Neuronal stem cell (in vitro differentiated cells): ENCODE measurements at regions not wholly inside any gene's neighbourhood (a gene's known extent, or its start where the extent isn't known, plus 50 kb on each side); places are given as distances from the start of the nearest gene placed in this dataset.

ENCODE experiments used
- DNase-seq: peaks from one replicate; pipeline ENCODE4 v3.0.0-alpha.2; 2013; ENCODE audit warnings: low spot score
- H2AFZ ChIP-seq: one replicate; pipeline ENCODE4 v1.6.1; 2013; ENCODE audit warnings: mild to moderate bottlenecking, low read length, inconsistent platforms
- H2AK5ac ChIP-seq: 2 replicates; pipeline ENCODE4 v1.6.1; 2013; ENCODE audit warnings: low read depth, mild to moderate bottlenecking, inconsistent platforms, low read length, moderate library complexity, mixed read lengths
- H2BK120ac ChIP-seq: 2 replicates; pipeline ENCODE4 v1.6.1; 2013; ENCODE audit warnings: low read depth, mild to moderate bottlenecking, inconsistent platforms, low read length, moderate library complexity, mixed read lengths
- H2BK12ac ChIP-seq: one replicate; pipeline ENCODE4 v1.6.1; 2013; ENCODE audit warnings: low read length, inconsistent platforms
- H2BK15ac ChIP-seq: 2 replicates; pipeline ENCODE4 v1.6.1; 2013; ENCODE audit warnings: mild to moderate bottlenecking, low read length, inconsistent platforms, mixed read lengths
- H2BK5ac ChIP-seq: one replicate; pipeline ENCODE4 v1.6.1; 2013; ENCODE audit warnings: inconsistent platforms, mild to moderate bottlenecking, low read length, moderate library complexity
- H3K14ac ChIP-seq: one replicate; pipeline ENCODE4 v1.6.1; 2013; ENCODE audit warnings: low read length, inconsistent platforms
- H3K18ac ChIP-seq: 2 replicates; pipeline ENCODE4 v1.6.1; 2013; ENCODE audit warnings: low read length, inconsistent platforms
- H3K23ac ChIP-seq: 2 replicates; pipeline ENCODE4 v1.6.1; 2013; ENCODE audit warnings: low read depth, mild to moderate bottlenecking, mixed read lengths, low read length, inconsistent platforms; ENCODE audit not compliant: poor library complexity
- H3K27ac ChIP-seq: replicated peaks from 3 replicates; pipeline ENCODE4 v1.5.1; 2013; ENCODE audit warnings: low read length, inconsistent platforms
- H3K27me3 ChIP-seq, 3 experiments: 2 replicates each; pipeline ENCODE4 v1.6.1; 2013; ENCODE audit warnings: low read length in 3 of 3, mild to moderate bottlenecking in 2 of 3, inconsistent platforms in 1 of 3, low read depth in 1 of 3, mixed read lengths in 1 of 3, moderate library complexity in 1 of 3; ENCODE audit not compliant: control insufficient read depth in 3 of 3, insufficient read depth in 3 of 3
- H3K36me3 ChIP-seq, 2 donors: replicated peaks in 1 of 2; 2 replicates each; pipeline ENCODE4 v1.6.1; 2013; ENCODE audit warnings: low read length in 2 of 2; ENCODE audit not compliant: control insufficient read depth in 2 of 2, insufficient read depth in 2 of 2
- H3K4ac ChIP-seq: 2 replicates; pipeline ENCODE4 v1.6.1; 2013; ENCODE audit warnings: inconsistent platforms, mild to moderate bottlenecking, low read length, moderate library complexity
- H3K4me1 ChIP-seq, 2 donors: 1 replicate in 1 of 2; 2 replicates in 1 of 2; pipeline ENCODE4 v1.6.1; 2013; ENCODE audit warnings: low read length in 2 of 2, low read depth in 1 of 2; ENCODE audit not compliant: control insufficient read depth in 2 of 2, insufficient read depth in 1 of 2
- H3K4me2 ChIP-seq: one replicate; pipeline ENCODE4 v1.6.1; 2013; ENCODE audit warnings: mild to moderate bottlenecking, low read length, inconsistent platforms; ENCODE audit not compliant: insufficient read depth, poor library complexity, severe bottlenecking
- H3K4me3 ChIP-seq, 2 donors: 2 replicates each; pipeline ENCODE4 v1.5.1; 2013; ENCODE audit warnings: low read length in 2 of 2, mild to moderate bottlenecking in 2 of 2, inconsistent platforms in 1 of 2, moderate library complexity in 1 of 2
- H3K79me1 ChIP-seq: one replicate; pipeline ENCODE4 v1.6.1; 2013; ENCODE audit warnings: low read depth, mild to moderate bottlenecking, inconsistent platforms, low read length, moderate library complexity
- H3K9ac ChIP-seq: one replicate; pipeline ENCODE4 v1.6.1; 2013; ENCODE audit warnings: mild to moderate bottlenecking, low read depth, low read length, inconsistent platforms; ENCODE audit not compliant: poor library complexity
- H3K9me3 ChIP-seq, 2 donors: replicated peaks in 1 of 2; 2 replicates each; pipeline versions ENCODE3 to v1.6.1; 2013; ENCODE audit warnings: low read length in 2 of 2, mild to moderate bottlenecking in 2 of 2, inconsistent platforms in 1 of 2, low read depth in 1 of 2, mixed read lengths in 1 of 2, moderate library complexity in 1 of 2; ENCODE audit not compliant: control insufficient read depth in 2 of 2, insufficient read depth in 1 of 2
- H4K8ac ChIP-seq: one replicate; pipeline ENCODE4 v1.6.1; 2013; ENCODE audit warnings: low read depth, mild to moderate bottlenecking, inconsistent platforms, low read length, moderate library complexity
- H4K91ac ChIP-seq: one replicate; pipeline ENCODE4 v1.6.1; 2013; ENCODE audit warnings: low read length, low read depth, mild to moderate bottlenecking, inconsistent platforms; ENCODE audit not compliant: poor library complexity
- WGBS, 2 donors: extraction: QIAGEN DNeasy Blood & Tissue Kit; methylation state at CpG; one replicate each; pipeline ENCODE4 v1.1.7; 2013; ENCODE audit warnings: missing lambda C conversion rate in 2 of 2, mixed read lengths in 1 of 2; ENCODE audit not compliant: insufficient read length in 2 of 2, insufficient replicate concordance in 1 of 2; ENCODE audit errors: extremely low coverage in 2 of 2; 5-methylcytosine and 5-hydroxymethylcytosine counted together

- WGBS, 2 donors, result no CpG with 5 or more reads among the region's 5 CpGs
- H3K9me3 ChIP-seq, result no peaks in the 10 kb centered on the region
Measured at GRCh38 chr5:152676196-152676595, 271.1 kb upstream of the NMUR2 start.

DNA sequence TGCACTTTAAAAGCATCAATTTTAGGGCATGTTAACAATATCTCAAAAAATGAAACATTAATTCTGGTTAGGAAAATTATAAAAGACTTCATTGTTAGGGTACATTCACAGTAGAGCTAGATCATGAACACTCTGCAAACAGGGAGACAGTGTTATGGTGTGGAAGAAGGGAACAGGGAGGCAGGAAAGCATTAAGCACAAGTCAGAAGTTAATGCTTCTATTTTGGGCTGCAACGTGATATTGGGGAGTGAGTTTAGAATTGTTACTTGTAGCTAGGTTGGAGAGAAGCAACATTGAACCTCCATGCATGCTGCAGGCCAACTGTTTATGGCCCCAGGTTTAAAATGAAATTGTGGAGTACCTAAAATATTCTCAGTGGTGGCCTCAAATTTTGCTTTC, 278.1 kb upstream of the NMUR2 start:
- no peaks in the 10 kb centered on the region for H3K79me1 ChIP-seq
- no CpG with 5 or more reads among the region's 1 CpG for WGBS, 2 donors
- DNase-seq, result no peak
- no peak overlapping the region for H2AFZ ChIP-seq
- H2BK120ac ChIP-seq, result no peak overlapping the region
- no peak overlapping the region for H3K4me3 ChIP-seq
- no peak overlapping the region for H3K14ac ChIP-seq
- no peak overlapping the region for H2BK15ac ChIP-seq
- H2BK5ac ChIP-seq, result no peak overlapping the region
- peaks cover 7 to 8% of the 10 kb centered on the region in 2 donors for H3K9me3 ChIP-seq
- no peak overlapping the region for H3K9ac ChIP-seq
- no peaks in the 10 kb centered on the region for H3K4me1 ChIP-seq
- no peaks in the 10 kb centered on the region for H3K36me3 ChIP-seq
- no peak overlapping the region for H3K18ac ChIP-seq
- H3K4me2 ChIP-seq, result no peak overlapping the region
- no peaks in the 10 kb centered on the region for H3K27me3 ChIP-seq
- no peak overlapping the region for H3K4ac ChIP-seq
- H2BK12ac ChIP-seq, result no peak overlapping the region
- no peak overlapping the region for H4K91ac ChIP-seq
- no peak overlapping the region for H3K27ac ChIP-seq
- H2AK5ac ChIP-seq, result no peak overlapping the region
- no peak overlapping the region for H4K8ac ChIP-seq
- H3K23ac ChIP-seq, result no peak overlapping the region

More at GRCh38 chr5:152676196-152676595, 271.1 kb upstream of the NMUR2 start:
- H2BK5ac ChIP-seq, result no peak overlapping the region
- H4K91ac ChIP-seq, result no peak overlapping the region
- no peak overlapping the region for H4K8ac ChIP-seq
- no peak overlapping the region for H2AK5ac ChIP-seq
- no peaks in the 10 kb centered on the region for H3K4me1 ChIP-seq
- no peak overlapping the region for H3K4ac ChIP-seq
- no peak overlapping the region for H3K14ac ChIP-seq
- H2AFZ ChIP-seq, result no peak overlapping the region
- H2BK12ac ChIP-seq, result no peak overlapping the region
- no peak overlapping the region for H2BK15ac ChIP-seq
- no peak overlapping the region for H3K27ac ChIP-seq
- H3K4me2 ChIP-seq, result no peak overlapping the region
- H3K4me3 ChIP-seq, result no peak overlapping the region
- DNase-seq, result no peak
- no peak overlapping the region for H3K18ac ChIP-seq
- no peaks in the 10 kb centered on the region for H3K79me1 ChIP-seq
- no peak overlapping the region for H3K9ac ChIP-seq
- H2BK120ac ChIP-seq, result no peak overlapping the region
- H3K27me3 ChIP-seq, result no peaks in the 10 kb centered on the region
- H3K36me3 ChIP-seq, result no peaks in the 10 kb centered on the region
- H3K23ac ChIP-seq, result no peak overlapping the region

DNA sequence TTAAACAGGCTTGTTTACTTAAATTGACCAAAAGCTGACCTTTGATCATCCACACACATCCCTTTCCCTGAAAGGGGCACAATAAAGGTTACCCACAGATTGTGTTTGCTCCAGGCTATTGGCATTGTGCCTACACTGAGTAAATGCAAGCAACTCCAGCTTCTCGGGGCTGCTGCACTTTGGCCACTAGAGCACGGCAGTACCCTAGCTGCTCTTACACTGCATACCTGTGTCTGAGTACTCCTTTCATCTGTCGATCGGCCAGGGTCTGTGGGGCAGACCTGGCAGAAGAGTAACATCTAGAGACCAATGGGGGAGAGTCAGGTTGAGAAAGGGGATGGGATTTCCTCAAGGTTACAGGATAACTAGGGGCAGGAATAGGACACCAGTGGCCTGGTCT, 281.9 kb upstream of the NMUR2 start:
- Histone ChIP-seq H4K8ac (no peak overlapping the region), H2BK120ac (no peak overlapping the region), H3K4me3 (no peak overlapping the region), H2BK5ac (no peak overlapping the region), H3K23ac (no peak overlapping the region), H3K9me3 (peaks cover 7 to 8% of the 10 kb centered on the region in 2 donors), H3K4me1 (peaks cover 3 to 6% of the 10 kb centered on the region in 2 donors), H2BK12ac (no peak overlapping the region), H4K91ac (no peak overlapping the region), H2AK5ac (no peak overlapping the region), H2AFZ (no peak overlapping the region), H3K4me2 (no peak overlapping the region), H3K4ac (no peak overlapping the region), H3K9ac (no peak overlapping the region), H3K27ac (no peak overlapping the region), H2BK15ac (no peak overlapping the region), H3K79me1 (no peaks in the 10 kb centered on the region), H3K18ac (no peak overlapping the region), H3K14ac (no peak overlapping the region), H3K36me3 (no peaks in the 10 kb centered on the region), H3K27me3 (no peaks in the 10 kb centered on the region)
- DNase-seq, result no peak
- no CpG with 5 or more reads among the region's 4 CpGs for WGBS, 2 donors

DNA sequence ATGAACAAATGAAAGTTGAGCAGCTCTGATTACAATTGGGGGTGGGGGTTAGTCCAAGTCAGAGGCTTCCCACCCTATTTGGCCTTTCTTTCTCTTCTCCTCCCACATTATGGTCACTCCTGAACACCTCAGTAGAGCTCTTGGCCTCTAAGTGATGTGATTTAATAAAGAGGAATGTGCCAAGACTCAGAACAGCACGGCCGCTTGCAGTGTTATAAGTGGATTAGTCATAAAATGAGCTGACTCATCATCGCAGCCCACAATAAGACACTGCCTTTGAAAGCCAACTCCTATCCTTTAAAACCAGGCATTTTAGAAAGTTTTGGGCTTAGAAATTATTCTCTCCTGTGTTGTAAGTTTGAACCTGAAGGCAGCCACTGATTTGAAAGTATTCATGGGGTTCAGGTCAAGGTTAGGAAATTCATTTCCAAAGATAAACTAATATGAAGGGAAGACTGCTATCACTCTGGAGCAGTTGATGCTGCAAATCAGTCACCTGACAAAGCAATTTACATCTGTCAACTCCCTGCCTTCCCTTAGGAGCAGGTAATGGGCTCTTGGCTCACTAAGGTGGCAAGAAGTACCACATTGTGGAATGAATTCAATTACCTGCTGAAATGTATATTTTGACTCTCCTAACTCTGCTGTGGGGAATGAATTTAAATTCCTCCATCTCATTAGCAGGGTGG, 283.6 kb upstream of the NMUR2 start:
- H2AK5ac ChIP-seq, result no peak overlapping the region
- WGBS, 2 donors, result no CpG with 5 or more reads among the region's 3 CpGs
- H3K9ac ChIP-seq, result no peak overlapping the region
- H2BK15ac ChIP-seq, result no peak overlapping the region
- no peaks in the 10 kb centered on the region for H3K27me3 ChIP-seq
- H3K79me1 ChIP-seq, result no peaks in the 10 kb centered on the region
- peaks cover 7 to 8% of the 10 kb centered on the region in 2 donors for H3K9me3 ChIP-seq
- H2BK12ac ChIP-seq, result no peak overlapping the region
- H3K4me3 ChIP-seq, result no peak overlapping the region
- no peak overlapping the region for H3K18ac ChIP-seq
- H2AFZ ChIP-seq, result peak overlapping the region; percentile 68
- no peak overlapping the region for H3K27ac ChIP-seq
- H3K36me3 ChIP-seq, result no peaks in the 10 kb centered on the region
- no peak overlapping the region for H4K91ac ChIP-seq
- peaks cover 3 to 6% of the 10 kb centered on the region in 2 donors for H3K4me1 ChIP-seq
- no peak for DNase-seq
- no peak overlapping the region for H3K4ac ChIP-seq
- H4K8ac ChIP-seq, result no peak overlapping the region
- no peak overlapping the region for H2BK5ac ChIP-seq
- no peak overlapping the region for H3K4me2 ChIP-seq
- no peak overlapping the region for H3K14ac ChIP-seq
- no peak overlapping the region for H2BK120ac ChIP-seq
- no peak overlapping the region for H3K23ac ChIP-seq
